WERI-Rb-1 (cell line): ENCODE measurements at regions not wholly inside any gene's neighbourhood (a gene's known extent, or its start where the extent isn't known, plus 50 kb on each side); places are given as distances from the start of the nearest gene placed in this dataset.

Experiments
- DNase-seq: peaks from one replicate; pipeline ENCODE4 v3.0.0-alpha.2; 2020
- H3K27ac ChIP-seq: fragments of 250-450 bp; sonication (Bioruptor Pico); 2 replicates; pipeline ENCODE4 v1.5.1; 2020; ENCODE audit warnings: mild to moderate bottlenecking, moderate library complexity
- H3K27me3 ChIP-seq: fragments of 250-450 bp; sonication (Bioruptor Pico); 2 replicates; pipeline ENCODE4 v1.5.1; 2021; ENCODE audit warnings: mild to moderate bottlenecking, low read depth, moderate library complexity; ENCODE audit not compliant: insufficient read depth, severe bottlenecking
- H3K36me3 ChIP-seq: fragments of 250-450 bp; sonication (Bioruptor Pico); 2 replicates; pipeline ENCODE4 v1.5.1; 2020; ENCODE audit warnings: mild to moderate bottlenecking, moderate library complexity
- H3K4me3 ChIP-seq: 2 replicates; pipeline ENCODE4 v1.5.1; 2011; ENCODE audit warnings: low read depth, mild to moderate bottlenecking, control low read depth, low read length
- H3K9me3 ChIP-seq: fragments of 250-450 bp; sonication (Bioruptor Pico); 2 replicates; pipeline ENCODE4 v1.5.1; 2021; ENCODE audit warnings: mild to moderate bottlenecking, moderate library complexity; ENCODE audit not compliant: severe bottlenecking
- TF ChIP-seq, protein P1 (sequence below): IDR thresholded peaks from 2 replicates; pipeline ENCODE4 v1.5.1; 2011; ENCODE audit warnings: low read depth, mild to moderate bottlenecking, control low read depth, inconsistent platforms, low read length

- TF ChIP-seq, protein P1, sequence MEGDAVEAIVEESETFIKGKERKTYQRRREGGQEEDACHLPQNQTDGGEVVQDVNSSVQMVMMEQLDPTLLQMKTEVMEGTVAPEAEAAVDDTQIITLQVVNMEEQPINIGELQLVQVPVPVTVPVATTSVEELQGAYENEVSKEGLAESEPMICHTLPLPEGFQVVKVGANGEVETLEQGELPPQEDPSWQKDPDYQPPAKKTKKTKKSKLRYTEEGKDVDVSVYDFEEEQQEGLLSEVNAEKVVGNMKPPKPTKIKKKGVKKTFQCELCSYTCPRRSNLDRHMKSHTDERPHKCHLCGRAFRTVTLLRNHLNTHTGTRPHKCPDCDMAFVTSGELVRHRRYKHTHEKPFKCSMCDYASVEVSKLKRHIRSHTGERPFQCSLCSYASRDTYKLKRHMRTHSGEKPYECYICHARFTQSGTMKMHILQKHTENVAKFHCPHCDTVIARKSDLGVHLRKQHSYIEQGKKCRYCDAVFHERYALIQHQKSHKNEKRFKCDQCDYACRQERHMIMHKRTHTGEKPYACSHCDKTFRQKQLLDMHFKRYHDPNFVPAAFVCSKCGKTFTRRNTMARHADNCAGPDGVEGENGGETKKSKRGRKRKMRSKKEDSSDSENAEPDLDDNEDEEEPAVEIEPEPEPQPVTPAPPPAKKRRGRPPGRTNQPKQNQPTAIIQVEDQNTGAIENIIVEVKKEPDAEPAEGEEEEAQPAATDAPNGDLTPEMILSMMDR, result no peak
- no peak for DNase-seq
Observed at GRCh38 chr12:130258863-130259262, 78.8 kb upstream of the PIWIL1 start.

GRCh38 chr12:130263025-130263424 is 74.7 kb upstream of the PIWIL1 start:
- TF ChIP-seq, protein P1, result no peak
- no peaks in the 10 kb centered on the region for H3K9me3 ChIP-seq
- no peaks in the 10 kb centered on the region for H3K36me3 ChIP-seq
- no peak overlapping the region for H3K27ac ChIP-seq
- H3K4me3 ChIP-seq, result no peak overlapping the region
- no peaks in the 10 kb centered on the region for H3K27me3 ChIP-seq
- DNase-seq, result no peak

More at GRCh38 chr12:130258863-130259262, 78.8 kb upstream of the PIWIL1 start:
- H3K36me3 ChIP-seq, result no peaks in the 10 kb centered on the region
- H3K9me3 ChIP-seq, result no peaks in the 10 kb centered on the region
- no peak overlapping the region for H3K4me3 ChIP-seq
- H3K27me3 ChIP-seq, result no peaks in the 10 kb centered on the region
- no peak overlapping the region for H3K27ac ChIP-seq

GRCh38 chr12:130263996-130264395 is 73.7 kb upstream of the PIWIL1 start:
- no peak for DNase-seq
- TF ChIP-seq, protein P1, result no peak
- H3K27ac ChIP-seq, result no peak overlapping the region
- no peak overlapping the region for H3K4me3 ChIP-seq
- no peaks in the 10 kb centered on the region for H3K36me3 ChIP-seq
- H3K27me3 ChIP-seq, result no peaks in the 10 kb centered on the region
- H3K9me3 ChIP-seq, result no peaks in the 10 kb centered on the region

GRCh38 chr12:130266751-130267150 is 70.9 kb upstream of the PIWIL1 start:
- TF ChIP-seq, protein P1, result peak; percentile 58
- no peaks in the 10 kb centered on the region for H3K9me3 ChIP-seq
- no peak overlapping the region for H3K27ac ChIP-seq
- no peaks in the 10 kb centered on the region for H3K36me3 ChIP-seq
- peak; percentile 68 for DNase-seq
- no peak overlapping the region for H3K4me3 ChIP-seq
- H3K27me3 ChIP-seq, result no peaks in the 10 kb centered on the region

DNA sequence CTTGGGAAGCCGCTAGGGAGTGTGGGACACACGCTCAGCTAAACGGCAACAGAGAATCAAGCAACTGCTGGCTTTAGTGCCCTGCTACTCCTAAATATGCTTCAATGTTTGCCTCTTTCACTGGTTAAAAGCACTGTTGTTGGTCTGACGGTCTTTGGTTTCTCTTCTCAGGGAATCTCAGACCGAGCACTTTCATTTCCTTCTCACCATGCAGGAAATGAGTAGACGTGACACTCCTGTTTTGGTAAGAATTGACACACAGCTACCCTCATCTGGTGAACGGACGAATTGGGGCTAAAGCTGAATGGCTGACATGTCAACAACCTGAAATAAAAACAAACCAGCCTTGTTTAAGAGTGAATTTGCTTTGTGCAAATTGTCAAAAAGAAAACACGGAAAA is 57.5 kb upstream of the PIWIL1 start:
- Histone ChIP-seq H3K27me3 (no peaks in the 10 kb centered on the region), H3K4me3 (no peak overlapping the region), H3K36me3 (no peaks in the 10 kb centered on the region), H3K9me3 (peaks cover 4% of the 10 kb centered on the region), H3K27ac (peak overlapping the region; percentile 89; the same call in 1 of the 2 replicates)
- TF ChIP-seq, protein P1, result no peak
- DNase-seq, result no peak

- Histone ChIP-seq H3K9me3 (peaks cover 4% of the 10 kb centered on the region), H3K4me3 (peak overlapping the region; percentile 62), H3K36me3 (no peaks in the 10 kb centered on the region), H3K27me3 (no peaks in the 10 kb centered on the region), H3K27ac (peak overlapping the region; percentile 89)
- no peak for DNase-seq
- TF ChIP-seq, protein P1, result no peak
Observed at GRCh38 chr12:130280742-130281141, 56.9 kb upstream of the PIWIL1 start.
